ENCODE measurements at regions not wholly inside any gene's neighbourhood (a gene's known extent, or its start where the extent isn't known, plus 50 kb on each side); places are given as distances from the start of the nearest gene placed in this dataset.

DNA sequence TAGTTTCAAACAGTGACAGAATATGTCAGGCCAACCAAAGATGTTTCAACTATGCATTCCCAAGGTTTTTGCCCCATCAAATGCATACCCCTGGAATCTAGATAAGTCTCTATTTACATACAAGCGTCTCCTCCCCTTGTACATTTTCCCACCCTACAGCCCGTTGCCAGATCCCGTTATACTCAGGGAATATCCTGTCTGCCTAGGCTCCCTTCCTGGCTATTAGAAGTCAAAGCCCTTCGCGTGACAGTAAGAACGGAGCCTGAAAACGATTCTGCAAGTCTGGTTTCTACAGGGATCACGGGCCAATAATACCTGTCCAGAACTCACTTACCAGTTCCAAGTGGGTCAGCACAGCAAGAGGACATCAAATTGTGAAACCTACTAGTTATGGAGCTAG lies 134.8 kb downstream of the LACC1 start:
- Mint-ChIP-seq H3K9me3 (no peaks in the 10 kb centered on the region), H3K36me3 (ENCODE audit: insufficient read depth in 1 of 3, low read depth in 3 of 3) (no peaks in the 10 kb centered on the region; a peak in 1 of 7 replicates), H3K27me3 (ENCODE audit: low read depth) (no peaks in the 10 kb centered on the region), H3K27ac (no peak overlapping the region), H3K4me1 (peaks cover 7 to 10% of the 10 kb centered on the region in 2 experiments), H3K4me3 (no peak overlapping the region)
- no peak overlapping the region for H4K8ac ChIP-seq (replicated peaks; ENCODE audit: insufficient read length, low read depth, low read length)
- no peak overlapping the region for H3K14ac ChIP-seq (ENCODE audit: insufficient read depth, low read length)
- no peak overlapping the region for H3K56ac ChIP-seq (ENCODE audit: insufficient read length, low read depth, low read length)
- no peak overlapping the region for H3T11ph ChIP-seq (ENCODE audit: low read length)
- H3K4me1 ChIP-seq (ENCODE audit: insufficient read depth, low read length) = no peaks in the 10 kb centered on the region
- TF ChIP-seq, protein P1, sequence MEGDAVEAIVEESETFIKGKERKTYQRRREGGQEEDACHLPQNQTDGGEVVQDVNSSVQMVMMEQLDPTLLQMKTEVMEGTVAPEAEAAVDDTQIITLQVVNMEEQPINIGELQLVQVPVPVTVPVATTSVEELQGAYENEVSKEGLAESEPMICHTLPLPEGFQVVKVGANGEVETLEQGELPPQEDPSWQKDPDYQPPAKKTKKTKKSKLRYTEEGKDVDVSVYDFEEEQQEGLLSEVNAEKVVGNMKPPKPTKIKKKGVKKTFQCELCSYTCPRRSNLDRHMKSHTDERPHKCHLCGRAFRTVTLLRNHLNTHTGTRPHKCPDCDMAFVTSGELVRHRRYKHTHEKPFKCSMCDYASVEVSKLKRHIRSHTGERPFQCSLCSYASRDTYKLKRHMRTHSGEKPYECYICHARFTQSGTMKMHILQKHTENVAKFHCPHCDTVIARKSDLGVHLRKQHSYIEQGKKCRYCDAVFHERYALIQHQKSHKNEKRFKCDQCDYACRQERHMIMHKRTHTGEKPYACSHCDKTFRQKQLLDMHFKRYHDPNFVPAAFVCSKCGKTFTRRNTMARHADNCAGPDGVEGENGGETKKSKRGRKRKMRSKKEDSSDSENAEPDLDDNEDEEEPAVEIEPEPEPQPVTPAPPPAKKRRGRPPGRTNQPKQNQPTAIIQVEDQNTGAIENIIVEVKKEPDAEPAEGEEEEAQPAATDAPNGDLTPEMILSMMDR (conservative IDR thresholded peaks at IDR 0.05) = no peak
- no peaks in the 10 kb centered on the region for H3K27me3 ChIP-seq (ENCODE audit: insufficient read depth, low read length)
- no peaks in the 10 kb centered on the region for H3K9me3 ChIP-seq (ENCODE audit: control insufficient read depth, low read depth, low read length)
- H3K9ac ChIP-seq (ENCODE audit: extremely low read depth, insufficient read length, low read length) = no peak overlapping the region
- H2BK20ac ChIP-seq (ENCODE audit: low read depth, low read length, poor library complexity, severe bottlenecking) = no peak overlapping the region
- H2BK12ac ChIP-seq (ENCODE audit: insufficient read length, low read depth, low read length) = no peak overlapping the region
- H3K79me2 ChIP-seq (ENCODE audit: insufficient read depth, low read length) = no peaks in the 10 kb centered on the region
- DNase-seq = no peak
- H2BK5ac ChIP-seq (ENCODE audit: insufficient read length, low read length) = no peak overlapping the region
- no peak overlapping the region for H2BK15ac ChIP-seq (ENCODE audit: low read depth, low read length)
- no peaks in the 10 kb centered on the region for H3K79me1 ChIP-seq (ENCODE audit: insufficient read depth, low read depth, low read length, poor library complexity, severe bottlenecking)
- no peak overlapping the region for H3K4ac ChIP-seq (ENCODE audit: low read depth, low read length)
- no peak overlapping the region for H2AFZ ChIP-seq (ENCODE audit: low read length)
- no peak overlapping the region for H4K91ac ChIP-seq (ENCODE audit: insufficient read length, low read depth, low read length)
- no CpG with 5 or more reads among the region's 8 CpGs for WGBS (ENCODE audit: extremely low coverage, insufficient read length, low lambda C conversion rate)
- no peaks in the 10 kb centered on the region for H4K20me1 ChIP-seq (ENCODE audit: control insufficient read depth, insufficient read depth, insufficient read length)
- H3K18ac ChIP-seq (ENCODE audit: insufficient read length, low read depth, low read length) = no peak overlapping the region
- no peak overlapping the region for H2BK120ac ChIP-seq (ENCODE audit: low read depth, low read length, poor library complexity, severe bottlenecking)
- no peak overlapping the region for H2AK5ac ChIP-seq (ENCODE audit: insufficient read length, low read length)
- H3K4me2 ChIP-seq (ENCODE audit: insufficient read depth, insufficient read length, low read length) = no peak overlapping the region
- H3K23ac ChIP-seq (ENCODE audit: insufficient read length, low read depth, low read length) = no peak overlapping the region
- no peak overlapping the region for H3K27ac ChIP-seq (ENCODE audit: insufficient read length, low read depth, low read length)
- no peak overlapping the region for H4K5ac ChIP-seq (ENCODE audit: insufficient read length, low read depth, low read length)
- no peaks in the 10 kb centered on the region for H3K23me2 ChIP-seq (ENCODE audit: insufficient read length, low read depth, low read length, poor library complexity, severe bottlenecking)

Measured in H9 (cell line).